CD4-positive, alpha-beta T cell treated with Interleukin-15 for 4 hours (primary cell): ENCODE measurements at regions not wholly inside any gene's neighbourhood (a gene's known extent, or its start where the extent isn't known, plus 50 kb on each side); places are given as distances from the start of the nearest gene placed in this dataset.

Experiments used
- DNase-seq: peaks from one replicate; pipeline ENCODE4 v3.0.0-alpha.2; 2020; ENCODE audit warnings: low spot score

DNA sequence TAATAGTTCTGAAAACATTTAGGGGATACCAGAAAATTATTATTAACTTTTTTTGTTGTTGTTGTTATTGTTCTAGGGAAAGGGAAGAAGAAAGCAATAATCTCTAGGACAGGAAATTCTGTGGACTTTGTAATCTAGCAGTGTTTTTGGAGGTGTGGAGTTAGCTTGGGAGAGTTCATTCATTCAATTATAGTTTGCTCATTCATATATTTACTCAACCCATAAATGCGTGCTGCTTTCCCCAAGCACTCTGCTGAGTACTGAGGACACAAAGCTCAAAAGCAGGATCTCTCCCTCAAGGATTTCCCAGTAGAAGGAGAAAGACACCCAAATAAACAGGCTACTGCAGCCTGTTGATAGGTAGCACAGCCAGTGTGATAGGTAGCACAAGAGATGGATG lies 984.3 kb downstream of the BCL11A start:
- DNase-seq, result no peak

DNA sequence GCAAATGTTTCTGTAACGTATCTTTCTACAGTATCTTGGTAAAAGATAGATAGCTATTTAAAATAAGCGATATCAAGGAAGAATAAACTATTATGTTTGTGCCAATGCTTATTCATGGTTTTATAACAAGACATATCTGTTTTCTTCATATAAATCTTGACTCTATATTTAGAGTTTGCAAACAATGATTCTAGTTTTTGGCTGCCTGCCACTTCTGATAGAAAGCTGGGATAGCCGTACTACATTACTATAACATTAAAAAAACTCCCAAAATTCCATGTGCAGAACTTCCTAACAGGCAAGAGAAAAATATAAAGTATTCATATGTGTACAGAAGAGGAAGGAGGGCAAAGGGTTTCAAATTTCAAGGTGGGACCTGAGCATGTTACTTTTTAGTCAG lies 985.0 kb downstream of the BCL11A start:
- DNase-seq, result no peak

DNA sequence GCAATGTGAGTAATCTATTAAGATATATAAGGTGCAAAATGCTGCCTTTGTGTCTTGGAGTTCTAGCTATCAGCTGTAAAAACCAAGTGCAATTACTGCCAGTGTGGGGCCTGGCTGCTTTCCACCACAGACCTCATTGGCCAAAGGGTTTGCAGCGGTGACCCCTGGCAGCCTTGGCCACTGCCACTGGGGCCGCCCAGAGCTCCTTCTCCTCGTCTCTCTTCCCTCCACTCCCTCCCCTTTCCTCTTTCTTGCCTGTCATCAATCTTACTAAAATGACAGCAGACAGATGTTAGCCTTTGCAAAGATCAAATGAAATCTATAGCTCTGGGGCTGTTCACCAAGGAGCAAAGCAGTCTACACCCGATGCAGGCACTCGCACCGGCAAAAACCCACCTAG lies 986.3 kb downstream of the BCL11A start:
- no peak for DNase-seq

DNA sequence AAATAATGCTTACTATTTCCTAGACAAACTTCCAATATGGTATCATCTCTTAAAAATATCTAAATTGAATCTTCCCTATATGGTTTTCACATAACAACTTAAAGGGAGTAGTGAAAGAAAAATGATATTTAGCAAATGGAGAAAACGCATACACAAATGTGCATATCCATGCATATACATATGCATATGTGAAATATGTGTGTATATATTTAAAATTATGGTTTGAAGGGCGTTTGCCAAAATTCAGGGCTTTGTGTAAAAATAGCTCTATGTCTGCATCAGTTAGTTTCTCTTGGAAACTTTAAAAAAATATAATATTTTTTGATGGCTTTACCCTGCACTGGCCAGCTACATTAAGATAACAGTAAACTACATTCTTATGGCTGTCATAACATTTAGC lies 986.7 kb downstream of the BCL11A start:
- no peak for DNase-seq

DNA sequence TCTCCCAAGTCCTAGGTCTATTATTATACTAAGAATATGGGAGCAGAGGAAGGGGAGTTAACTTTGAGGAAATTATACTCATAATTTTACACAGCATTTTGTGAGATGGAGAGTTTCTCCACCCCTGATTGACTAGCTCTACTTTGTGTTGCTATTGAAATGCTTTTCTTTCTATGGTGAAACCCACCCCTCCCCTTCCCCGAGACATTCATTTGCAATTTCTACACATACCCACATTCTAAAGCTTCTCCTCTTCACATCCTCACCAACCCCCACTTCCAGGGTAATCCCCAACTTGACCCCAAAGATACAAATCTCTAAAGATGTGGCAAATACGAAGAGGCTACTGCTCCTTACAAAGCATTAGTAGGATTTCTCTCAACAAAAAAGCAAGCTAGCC lies 992.2 kb downstream of the BCL11A start:
- no peak for DNase-seq

DNA sequence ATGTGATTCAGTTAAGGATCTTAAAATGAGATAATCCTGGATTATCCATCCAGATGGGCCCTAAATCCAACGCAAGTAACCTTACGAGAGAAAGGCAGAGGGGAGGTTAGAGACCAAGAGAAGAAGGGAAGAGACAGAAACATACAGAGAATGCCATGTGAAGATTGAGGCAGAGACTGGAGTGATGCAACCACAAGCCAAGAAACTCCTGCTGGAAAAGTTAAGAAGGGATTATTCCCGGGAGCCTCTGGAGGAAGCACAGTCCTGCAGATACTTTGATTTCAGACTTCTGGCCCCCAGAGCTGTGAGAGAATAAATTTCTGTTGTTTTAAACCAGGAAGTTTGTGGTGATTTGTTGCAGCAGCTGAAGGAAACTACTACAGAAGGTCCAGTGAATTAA lies 992.7 kb downstream of the BCL11A start:
- DNase-seq, result no peak

DNA sequence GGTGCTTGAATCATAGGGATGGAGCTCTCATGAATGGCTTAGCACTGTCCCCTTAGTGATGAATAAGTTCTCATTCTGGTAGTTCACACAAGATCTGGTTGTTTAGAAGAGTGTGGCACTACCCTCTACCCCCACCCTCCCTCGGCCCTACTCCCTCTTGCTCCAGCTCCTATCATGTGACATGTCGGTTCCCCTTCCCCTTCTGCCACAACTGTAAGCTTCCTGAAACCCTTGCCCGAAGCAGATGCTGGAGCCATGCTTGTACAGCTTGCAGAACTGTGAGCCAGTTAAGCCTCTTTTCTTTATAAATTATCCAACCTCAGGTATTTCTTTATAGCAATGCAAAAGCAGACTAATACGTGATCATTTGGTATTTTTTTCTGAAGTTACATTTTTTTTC lies 1012.6 kb downstream of the BCL11A start:
- DNase-seq, result no peak

DNA sequence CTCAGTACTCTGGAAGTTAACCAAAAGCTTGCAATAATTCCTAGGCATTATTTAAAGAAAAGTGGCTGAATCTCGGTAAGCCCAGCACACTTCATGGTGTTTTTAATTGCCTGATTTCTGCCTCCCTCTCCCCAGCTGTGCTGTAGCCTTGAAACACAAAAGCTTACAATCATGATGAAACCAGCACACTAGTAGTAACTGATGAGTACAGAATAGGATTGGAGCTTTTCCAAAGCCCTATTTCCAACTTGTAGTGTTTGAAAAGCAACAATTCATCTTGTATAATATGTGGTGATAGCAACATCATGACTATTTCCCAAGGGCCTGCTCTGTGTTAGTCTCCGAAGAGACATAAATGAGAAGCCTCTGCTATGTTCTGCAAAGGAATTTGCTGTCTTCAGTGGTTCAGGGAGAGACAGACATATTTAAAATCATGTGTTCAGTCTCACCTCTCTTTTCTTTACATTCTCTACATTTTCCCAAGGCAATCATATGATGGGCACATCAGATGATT lies 1015.0 kb downstream of the BCL11A start:
- DNase-seq, result no peak

DNA sequence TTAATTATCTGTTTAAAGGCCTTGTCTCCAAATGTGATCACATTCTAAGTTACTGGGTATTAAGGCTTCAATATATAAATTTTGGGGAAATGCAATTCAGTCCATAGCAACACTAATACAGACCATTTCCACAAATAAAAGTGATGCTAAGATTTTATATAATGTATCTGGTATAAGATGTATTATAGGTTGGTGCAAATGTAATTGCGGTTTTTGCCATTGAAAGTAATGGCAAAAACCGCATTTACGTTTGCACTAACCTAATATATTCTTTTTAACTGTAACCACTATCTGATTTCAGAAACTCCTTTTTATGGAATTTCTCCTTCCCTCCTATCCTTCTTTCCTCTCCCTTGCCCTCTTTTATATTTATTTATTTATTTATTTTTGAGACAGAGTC lies 1020.6 kb downstream of the BCL11A start:
- no peak for DNase-seq

DNA sequence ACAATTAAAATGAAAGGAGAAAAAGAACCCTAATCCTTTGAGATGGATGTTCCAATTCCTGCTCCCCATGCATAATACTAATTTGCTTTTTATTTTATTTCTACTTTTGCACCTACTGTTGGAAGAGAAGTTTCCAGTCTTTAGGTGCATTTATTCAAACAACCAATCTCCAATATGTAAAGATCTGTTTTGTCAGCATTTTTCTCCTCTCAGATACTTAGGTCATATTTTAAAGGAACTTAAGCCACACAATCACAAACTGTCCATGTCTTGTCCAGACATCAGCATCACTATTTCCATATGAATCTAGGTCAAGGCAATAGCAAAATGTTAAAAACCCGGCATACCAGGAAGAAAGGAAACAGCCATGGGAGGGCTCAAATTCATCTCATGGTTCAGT lies 1023.2 kb downstream of the BCL11A start:
- DNase-seq, result no peak

DNA sequence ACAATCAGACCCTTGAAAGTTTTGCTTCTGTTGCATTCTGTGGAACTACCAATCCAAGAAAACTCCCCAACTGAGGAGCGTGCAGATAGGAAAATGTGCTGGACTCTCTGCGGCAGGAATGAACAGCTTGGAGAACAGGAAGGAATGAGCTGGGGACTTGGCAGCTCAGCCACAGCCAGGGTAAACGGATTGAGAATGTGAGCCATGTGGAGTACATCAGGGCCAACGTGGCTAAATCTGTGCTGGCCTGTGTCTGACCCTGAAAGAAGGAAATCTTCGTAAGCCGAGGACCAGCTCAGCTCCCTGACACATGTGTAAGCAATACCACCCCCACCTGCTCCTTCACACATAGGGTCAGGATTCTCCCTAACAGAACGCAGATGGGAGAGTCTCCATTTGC lies 1023.7 kb downstream of the BCL11A start:
- no peak for DNase-seq

DNA sequence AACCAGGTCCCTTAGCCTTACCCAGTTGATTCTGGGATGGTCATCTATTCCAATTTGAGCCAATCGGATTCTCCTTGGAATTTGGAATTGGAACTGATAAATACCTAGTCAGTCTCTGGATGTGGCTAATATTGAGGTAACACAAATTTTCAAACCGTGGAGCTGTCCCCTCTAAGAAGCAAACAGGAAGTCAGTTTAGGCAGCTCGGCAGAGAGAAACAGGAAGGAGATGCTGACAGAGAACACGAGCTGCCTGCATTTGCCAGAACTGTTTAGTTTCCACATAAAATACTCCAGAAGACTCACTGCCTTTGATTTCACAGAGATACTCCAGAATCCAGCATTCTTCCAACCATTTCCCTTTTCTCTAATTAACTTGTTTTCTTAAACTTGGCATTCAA lies 1024.9 kb downstream of the BCL11A start:
- no peak for DNase-seq

DNA sequence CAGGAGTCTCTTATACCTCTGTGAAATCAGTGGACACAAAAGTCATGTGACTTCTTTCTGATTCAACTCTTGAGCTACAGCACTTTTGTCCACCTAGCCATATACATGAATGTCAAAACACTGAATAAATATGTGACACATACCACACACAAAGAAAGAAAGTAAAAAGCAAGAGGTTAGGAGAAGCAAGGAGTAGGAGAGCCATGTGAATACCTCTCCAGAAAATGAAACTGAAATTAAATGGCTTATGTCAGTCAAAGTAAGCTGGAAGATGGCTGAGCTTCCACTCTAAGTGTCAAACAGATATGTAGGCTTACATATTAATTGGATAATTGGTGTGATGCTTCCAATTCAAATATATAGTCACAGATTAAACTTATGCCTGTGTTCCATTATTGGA lies 1050.5 kb downstream of the BCL11A start:
- no peak for DNase-seq

DNA sequence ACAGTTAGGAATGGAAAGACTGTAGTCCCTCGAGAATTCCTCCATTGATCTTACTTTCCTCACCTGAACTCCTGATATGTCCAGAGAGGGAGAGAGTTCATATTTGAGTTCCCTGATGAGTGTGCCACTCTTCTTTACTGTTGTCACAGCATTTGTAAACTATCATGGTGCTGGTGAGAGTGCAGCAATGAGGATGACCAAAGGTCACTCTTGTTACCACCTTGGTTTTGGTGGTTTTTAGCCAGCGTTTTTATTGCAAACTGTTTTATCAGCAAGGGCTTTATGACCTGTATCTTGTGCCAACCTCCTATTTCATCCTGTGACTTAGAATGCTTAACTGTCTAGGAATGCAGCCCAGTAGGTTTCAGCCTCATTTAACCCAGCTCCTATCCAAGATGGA lies 1062.5 kb downstream of the BCL11A start:
- DNase-seq, result no peak

DNA sequence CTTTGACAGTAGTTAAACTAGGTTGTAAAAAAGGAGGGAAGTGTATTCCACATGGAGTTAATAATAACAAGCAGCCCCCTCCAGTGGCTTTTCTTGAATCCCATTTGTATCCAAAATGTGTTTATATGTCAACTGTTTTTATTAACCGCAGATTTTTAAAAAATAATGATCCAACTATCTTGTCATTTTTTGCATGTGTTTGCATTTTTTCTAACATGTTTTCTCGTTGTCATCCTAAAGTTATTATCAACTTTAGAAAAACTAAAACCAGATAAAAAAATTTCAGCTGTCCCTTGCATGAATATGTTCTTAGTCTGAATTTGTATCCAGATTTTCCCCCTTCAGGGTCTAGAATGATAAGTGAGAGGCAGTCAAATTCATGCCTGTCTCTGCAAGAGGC lies 1063.3 kb downstream of the BCL11A start:
- DNase-seq, result no peak

DNA sequence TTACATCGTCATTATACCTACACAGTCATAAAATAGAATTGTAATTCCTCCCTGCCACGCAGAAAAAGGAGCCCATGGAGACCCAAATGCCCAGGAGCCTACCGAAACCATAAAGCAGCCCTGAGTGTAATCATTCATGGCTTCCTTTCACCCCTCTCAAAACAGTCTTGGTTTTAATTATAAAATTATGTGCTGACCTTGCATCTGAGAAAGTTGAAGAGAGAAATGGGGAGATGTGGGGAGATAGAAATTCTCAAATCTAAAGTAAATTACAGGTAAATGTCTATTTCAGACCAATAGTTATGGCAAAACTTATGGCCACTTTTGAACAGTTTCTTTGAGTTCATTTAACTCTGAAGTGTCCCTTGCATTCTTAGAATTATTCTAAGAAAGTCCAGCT lies 1068.8 kb downstream of the BCL11A start:
- no peak for DNase-seq

DNA sequence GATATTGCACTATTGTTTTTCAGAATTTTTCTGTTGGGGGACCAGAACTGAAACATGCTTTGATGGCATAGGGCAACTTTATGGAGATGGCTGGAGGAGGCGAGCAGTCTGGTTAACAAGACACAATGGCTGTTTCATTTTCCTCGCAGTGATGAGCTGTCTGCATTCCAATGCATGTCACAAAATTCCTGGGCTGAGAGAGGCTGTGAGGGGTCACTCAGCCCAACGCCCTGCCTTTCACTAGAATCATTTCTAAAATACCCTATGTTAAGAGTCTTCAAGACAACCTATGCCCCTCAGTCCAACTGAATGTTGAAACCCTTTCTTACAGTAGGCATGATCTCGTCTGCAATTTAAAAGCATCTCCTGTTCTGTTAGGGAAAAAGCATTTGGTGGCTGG lies 1090.0 kb downstream of the BCL11A start:
- DNase-seq, result no peak

DNA sequence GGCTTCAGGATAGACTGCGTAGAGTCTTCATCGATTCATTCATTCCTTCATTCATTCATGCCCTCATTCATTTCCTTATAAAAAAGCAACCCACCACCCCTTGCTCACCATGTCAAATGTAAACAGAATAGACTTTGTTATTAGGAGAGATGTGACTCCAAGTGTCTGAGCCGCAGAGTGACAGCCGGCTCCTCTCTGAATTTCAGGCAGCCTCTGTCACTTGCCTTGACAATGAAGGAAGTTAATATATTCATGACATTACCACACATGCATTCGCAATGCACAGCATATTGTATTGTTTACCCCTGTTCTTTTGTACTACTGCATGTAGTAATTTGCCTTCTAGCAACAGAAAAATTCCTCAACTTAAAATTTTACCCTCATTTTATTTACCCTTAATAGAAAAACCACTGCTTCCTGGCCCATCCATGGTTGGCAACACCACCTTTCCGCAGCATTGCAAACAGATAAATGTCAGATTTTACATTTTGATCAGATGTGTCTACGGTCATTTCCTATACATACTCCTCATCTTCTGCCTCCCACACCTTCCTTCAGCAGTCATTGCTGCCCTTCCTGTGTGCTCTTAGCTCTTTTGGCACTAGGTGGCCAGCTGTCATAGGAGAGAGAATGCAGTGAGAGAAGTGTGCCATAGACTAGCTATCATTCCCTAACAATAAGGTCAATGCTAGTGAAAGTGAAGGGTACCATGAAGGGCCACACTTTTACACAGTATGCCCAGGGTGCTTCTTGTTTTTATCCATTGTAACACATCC lies 1090.8 kb downstream of the BCL11A start:
- DNase-seq, result no peak

DNA sequence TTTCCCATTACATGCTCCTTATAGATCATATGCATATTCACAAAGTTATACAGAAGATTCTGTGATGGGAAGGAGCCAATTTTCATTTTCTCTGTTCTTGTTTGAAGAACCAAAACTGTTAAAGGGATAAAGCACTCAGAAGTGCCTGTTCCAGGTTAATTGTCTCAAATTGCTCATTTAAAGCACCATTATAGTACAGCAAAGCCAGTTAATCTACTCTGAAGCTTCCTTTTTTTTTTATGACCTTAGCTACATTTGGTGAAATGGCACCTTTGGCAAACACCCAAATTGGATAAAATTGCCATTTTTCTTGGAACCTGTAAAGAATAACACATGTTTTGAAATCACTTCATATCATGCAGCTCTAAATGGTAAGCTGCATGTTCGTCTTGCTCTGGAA lies 1092.3 kb downstream of the BCL11A start:
- DNase-seq, result no peak

DNA sequence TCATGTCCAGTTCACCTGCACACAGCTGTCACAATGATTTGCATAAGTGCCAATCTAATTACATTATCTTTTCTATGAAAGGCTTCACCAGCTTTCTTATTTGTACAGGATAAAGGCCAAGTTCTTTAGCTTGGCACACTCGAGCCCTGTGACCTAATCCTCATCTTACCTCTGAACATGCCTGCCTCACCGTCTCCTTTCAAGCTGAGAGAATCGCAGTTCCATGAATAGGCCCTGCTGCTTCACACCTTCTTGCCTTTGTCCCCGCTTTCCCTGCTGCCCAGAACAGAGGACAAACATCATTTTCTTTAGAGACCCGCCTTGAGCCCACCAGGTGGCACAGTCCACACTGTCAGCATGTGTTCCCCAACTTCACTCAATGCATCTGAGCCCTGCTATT lies 1094.7 kb downstream of the BCL11A start:
- no peak for DNase-seq

DNA sequence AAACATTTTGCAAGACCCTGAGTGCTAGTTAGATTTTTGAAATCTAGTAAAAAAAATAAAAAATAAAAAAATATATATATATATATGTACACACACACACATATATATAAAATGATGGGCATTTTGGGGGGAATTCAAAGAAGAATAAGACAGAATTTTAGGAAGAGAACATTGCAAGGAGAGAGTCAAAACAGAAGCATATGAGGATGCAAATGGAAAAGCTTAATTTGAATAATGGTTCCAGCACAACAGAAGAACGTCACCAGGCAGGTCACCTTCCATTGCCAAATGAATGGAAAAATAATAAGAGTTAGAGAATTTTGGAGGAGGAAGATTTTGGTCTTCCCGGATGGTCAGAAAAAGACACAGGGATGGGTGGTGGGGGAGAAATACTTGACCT lies 1097.2 kb downstream of the BCL11A start:
- DNase-seq, result no peak

DNA sequence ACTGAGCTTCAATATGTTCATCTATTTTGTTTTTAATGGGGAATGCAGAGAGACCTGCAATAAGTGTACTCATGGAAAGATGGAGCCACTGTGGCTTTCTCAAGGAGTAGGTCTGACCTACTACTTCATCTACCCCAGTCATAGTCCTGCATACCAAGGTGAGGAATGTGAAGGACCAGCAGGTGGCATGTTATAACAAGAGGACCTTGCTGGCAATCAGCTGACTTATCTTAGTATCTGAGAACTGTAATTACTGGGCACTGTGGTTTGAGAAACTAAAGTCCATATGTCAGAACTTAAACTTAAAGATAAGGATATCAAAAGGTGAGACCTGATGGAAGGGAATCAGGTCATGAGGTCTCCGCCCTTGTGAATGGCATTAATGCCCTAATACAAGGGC lies 1104.2 kb downstream of the BCL11A start:
- no peak for DNase-seq

DNA sequence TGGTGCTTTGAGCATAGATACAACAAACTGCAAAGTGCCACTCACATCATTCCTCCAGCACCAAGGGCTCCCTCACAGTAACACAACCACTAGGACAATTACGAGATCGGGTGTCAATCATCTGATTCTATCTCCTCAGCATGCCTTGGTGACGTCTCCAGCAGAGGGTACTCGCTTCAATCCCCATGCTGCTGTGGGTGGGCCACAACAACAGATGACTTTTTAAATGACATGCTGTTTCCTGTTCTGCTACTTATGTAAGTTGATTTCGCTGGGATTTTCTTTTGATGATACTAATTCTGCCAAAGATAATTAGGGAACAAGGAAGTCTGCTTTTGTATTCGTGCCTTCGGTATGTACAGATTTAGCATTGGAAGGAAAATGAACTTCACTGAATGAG lies 1113.0 kb downstream of the BCL11A start:
- no peak for DNase-seq

DNA sequence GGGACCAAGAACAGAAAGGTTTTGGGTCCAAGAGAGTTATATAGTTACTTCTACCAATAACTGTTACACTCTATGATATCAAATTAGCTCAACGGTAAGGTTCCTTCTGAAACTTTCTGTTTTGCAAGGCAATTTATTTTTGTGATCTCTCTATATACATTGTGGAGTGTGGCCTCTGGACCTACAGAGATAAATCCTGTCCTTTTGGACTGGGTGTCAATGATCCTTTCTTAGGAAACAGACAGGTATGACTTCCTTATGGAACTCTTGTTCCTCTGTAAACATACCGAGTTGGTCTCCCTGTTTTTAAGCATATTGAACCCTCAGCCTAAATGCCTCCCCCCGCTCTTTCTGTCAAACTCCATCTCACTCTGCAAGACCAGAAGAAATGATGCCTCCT lies 1117.8 kb downstream of the BCL11A start:
- no peak for DNase-seq
